Caco-2 (cell line): ENCODE measurements at regions not wholly inside any gene's neighbourhood (a gene's known extent, or its start where the extent isn't known, plus 50 kb on each side); places are given as distances from the start of the nearest gene placed in this dataset.

Experiments
- BruUV-seq: library from RNA; stranded (reverse); fragments of 400-500 nt; replicated peaks from 2 replicates; lab custom pipeline; 2021; lab: Mats Ljungman, UMichigan
- CTCF ChIA-PET: fragments of 300-600 bp; sonication (Branson Sonifier 250); formaldehyde crosslinking; loops from one replicate; lab custom pipeline; 2022; ENCODE audit warnings: antibody characterized with exemption; lab: Charles Lee
- POLR2A ChIA-PET: fragments of 300-600 bp; sonication (Branson Sonifier 250); formaldehyde crosslinking; loops from one replicate; lab custom pipeline; 2022; ENCODE audit warnings: antibody characterized with exemption; lab: Charles Lee
- DNase-seq, 2 experiments: peaks; one replicate each; pipeline versions ENCODE4 v3.0.0 to v3.0.0-alpha.2; 2020 to 2022
- H3K27me3 ChIP-seq: replicated peaks from 2 replicates; pipeline ENCODE4 v1.6.0; 2011; ENCODE audit warnings: low read length; ENCODE audit not compliant: control insufficient read depth, insufficient read depth
- H3K36me3 ChIP-seq: 2 replicates; pipeline ENCODE4 v1.5.1; 2011; ENCODE audit warnings: low read length; ENCODE audit not compliant: control insufficient read depth, insufficient read depth
- H3K4me1 ChIP-seq: fragments of 250-450 bp; sonication (Bioruptor Pico); 2 replicates; pipeline ENCODE4 v1.5.1; 2020; ENCODE audit warnings: mild to moderate bottlenecking
- H3K4me3 ChIP-seq: 2 replicates; pipeline ENCODE4 v1.5.1; 2011; ENCODE audit warnings: low read depth, mild to moderate bottlenecking, control low read depth, low read length
- H3K9me3 ChIP-seq: fragments of 250-450 bp; sonication (Bioruptor Pico); 2 replicates; pipeline ENCODE4 v1.5.1; 2020; ENCODE audit warnings: mild to moderate bottlenecking, moderate library complexity
- H3K27ac Mint-ChIP-seq: one replicate; pipeline ENCODE4 v1.8.0; 2022; ENCODE audit warnings: mixed read lengths; ENCODE audit not compliant: unreplicated experiment
- H3K27me3 Mint-ChIP-seq: one replicate; pipeline ENCODE4 v1.8.0; 2022; ENCODE audit warnings: mixed read lengths; ENCODE audit not compliant: insufficient read depth, unreplicated experiment
- H3K36me3 Mint-ChIP-seq: one replicate; pipeline ENCODE4 v1.8.0; 2022; ENCODE audit warnings: mild to moderate bottlenecking, mixed read lengths; ENCODE audit not compliant: insufficient read depth, unreplicated experiment
- H3K4me1 Mint-ChIP-seq: one replicate; pipeline ENCODE4 v1.8.0; 2022; ENCODE audit warnings: low read depth, mixed read lengths; ENCODE audit not compliant: unreplicated experiment
- H3K4me3 Mint-ChIP-seq: one replicate; pipeline ENCODE4 v1.8.0; 2022; ENCODE audit warnings: mild to moderate bottlenecking, moderate library complexity, mixed read lengths; ENCODE audit not compliant: unreplicated experiment
- H3K9me3 Mint-ChIP-seq: one replicate; pipeline ENCODE4 v1.8.0; 2022; ENCODE audit warnings: mixed read lengths; ENCODE audit not compliant: unreplicated experiment
- CTCF ChIP-seq, 2 experiments: fragments of 200-600 bp in 1 of 2; IDR thresholded peaks; 1 replicate in 1 of 2; 2 replicates in 1 of 2; pipeline versions ENCODE4 v1.5.1 to v1.8.0; 2011 to 2022; ENCODE audit warnings: antibody characterized with exemption in 1 of 2, control low read depth in 1 of 2, inconsistent platforms in 1 of 2, low read depth in 1 of 2, low read length in 1 of 2, mild to moderate bottlenecking in 1 of 2, moderate library complexity in 1 of 2; ENCODE audit not compliant: insufficient read depth in 1 of 2, severe bottlenecking in 1 of 2, unreplicated experiment in 1 of 2
- intact Hi-C: fragments of 100-400 bp; cut with micrococcal nuclease; formaldehyde crosslinking; loops from one replicate; pipeline ENCODE4 v1.10.0; 2022; ENCODE audit not compliant: unreplicated experiment

GRCh38 chr2:863732-864450 is 86.8 kb upstream of the SNTG2 start:
- intact Hi-C loops: no loop called here
- Mint-ChIP-seq H3K4me3 (no peak overlapping the region), H3K27me3 (peaks cover 15% of the 10 kb centered on the region), H3K4me1 (peaks cover 8% of the 10 kb centered on the region), H3K9me3 (no peaks in the 10 kb centered on the region), H3K36me3 (no peaks in the 10 kb centered on the region), H3K27ac (no peak overlapping the region)
- no peak for DNase-seq
- ChIA-PET CTCF (no interaction called here), POLR2A (interaction anchor here (0.5 kb wide), 1 partner anchor 20 kb away, joined by 3 read pairs; no protein-coding TSS in a partner anchor)
- Histone ChIP-seq H3K4me3 (no peak overlapping the region), H3K27me3 (no peaks in the 10 kb centered on the region), H3K4me1 (no peaks in the 10 kb centered on the region), H3K36me3 (no peaks in the 10 kb centered on the region), H3K9me3 (no peaks in the 10 kb centered on the region)
- BruUV-seq: no TSS peak
- no peak for TF ChIP-seq CTCF (IDR thresholded peaks at IDR 0.05; ENCODE audit: insufficient read depth in 1 of 2, low read depth in 1 of 2, low read length in 1 of 2, severe bottlenecking in 1 of 2, unreplicated experiment in 1 of 2)

- Histone ChIP-seq H3K9me3 (no peaks in the 10 kb centered on the region), H3K36me3 (no peaks in the 10 kb centered on the region), H3K27me3 (no peaks in the 10 kb centered on the region), H3K4me1 (no peaks in the 10 kb centered on the region), H3K4me3 (no peak overlapping the region)
- H3K4me1 Mint-ChIP-seq: peaks cover 8% of the 10 kb centered on the region
- H3K4me3 Mint-ChIP-seq: no peak overlapping the region
- BruUV-seq: no TSS peak
- H3K9me3 Mint-ChIP-seq: no peaks in the 10 kb centered on the region
- no peaks in the 10 kb centered on the region for H3K36me3 Mint-ChIP-seq
- H3K27me3 Mint-ChIP-seq: peaks cover 15% of the 10 kb centered on the region
- intact Hi-C loops: no loop called here
- DNase-seq: no peak
- no peak overlapping the region for H3K27ac Mint-ChIP-seq
- CTCF ChIA-PET: no interaction called here
- TF ChIP-seq CTCF (IDR thresholded peaks at IDR 0.05; ENCODE audit: insufficient read depth in 1 of 2, low read depth in 1 of 2, low read length in 1 of 2, severe bottlenecking in 1 of 2, unreplicated experiment in 1 of 2): no peak
- POLR2A ChIA-PET: interaction anchor here (0.5 kb wide), 1 partner anchor 19 kb away, joined by 3 read pairs; no protein-coding TSS in a partner anchor
Observed at GRCh38 chr2:862731-863466, 87.8 kb upstream of the SNTG2 start.

DNA sequence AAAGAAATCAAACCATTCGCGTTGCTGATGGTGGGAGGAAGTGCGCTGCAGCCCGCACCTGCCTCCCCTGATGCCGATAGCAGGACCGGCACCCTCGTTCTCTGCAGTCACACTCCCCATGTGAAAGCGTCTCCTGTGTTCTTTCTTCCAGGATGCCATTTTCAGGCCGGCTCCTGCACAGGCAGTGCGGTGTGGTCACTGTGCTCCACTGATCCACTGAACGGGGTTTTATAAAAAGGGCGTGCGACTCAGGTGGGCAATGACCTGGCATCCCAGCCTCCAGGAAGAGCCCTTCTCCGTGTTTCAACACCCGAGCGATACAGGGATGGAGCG is 88.3 kb upstream of the SNTG2 start:
- Histone ChIP-seq H3K27me3 (no peaks in the 10 kb centered on the region), H3K4me1 (no peaks in the 10 kb centered on the region), H3K9me3 (no peaks in the 10 kb centered on the region), H3K36me3 (no peaks in the 10 kb centered on the region), H3K4me3 (no peak overlapping the region)
- Mint-ChIP-seq H3K4me1 (peaks cover 8% of the 10 kb centered on the region), H3K36me3 (no peaks in the 10 kb centered on the region), H3K27me3 (peaks cover 11% of the 10 kb centered on the region), H3K9me3 (no peaks in the 10 kb centered on the region), H3K27ac (no peak overlapping the region), H3K4me3 (no peak overlapping the region)
- ChIA-PET CTCF (no interaction called here), POLR2A (no interaction called here)
- BruUV-seq: no TSS peak
- no peak for TF ChIP-seq CTCF (IDR thresholded peaks at IDR 0.05; ENCODE audit: insufficient read depth in 1 of 2, low read depth in 1 of 2, low read length in 1 of 2, severe bottlenecking in 1 of 2, unreplicated experiment in 1 of 2)
- DNase-seq: no peak
- intact Hi-C loops: no loop called here
